ENCODE measurements at regions not wholly inside any gene's neighbourhood (a gene's known extent, or its start where the extent isn't known, plus 50 kb on each side); places are given as distances from the start of the nearest gene placed in this dataset.

GRCh38 chr3:56899078-56899477 is 97.3 kb upstream of the ARHGEF3 start:
- no peak overlapping the region for H3K4me3 ChIP-seq (ENCODE audit: low read depth, low read length)
- TF ChIP-seq CTCF (IDR thresholded peaks at IDR 0.05; ENCODE audit: borderline replicate concordance, insufficient read depth, low read depth, low read length), result no peak

GRCh38 chr3:56896357-56896756 is 94.6 kb upstream of the ARHGEF3 start:
- H3K4me3 ChIP-seq (ENCODE audit: low read depth, low read length), result no peak overlapping the region
- no peak for TF ChIP-seq CTCF (IDR thresholded peaks at IDR 0.05; ENCODE audit: borderline replicate concordance, insufficient read depth, low read depth, low read length)

- TF ChIP-seq CTCF (IDR thresholded peaks at IDR 0.05; ENCODE audit: borderline replicate concordance, insufficient read depth, low read depth, low read length), result no peak
- H3K4me3 ChIP-seq (ENCODE audit: low read depth, low read length), result no peak overlapping the region
Measured at GRCh38 chr3:56894881-56895431, 93.2 kb upstream of the ARHGEF3 start.

GRCh38 chr3:56890448-56891091 is 88.8 kb upstream of the ARHGEF3 start:
- no peak overlapping the region for H3K4me3 ChIP-seq (ENCODE audit: low read depth, low read length)
- TF ChIP-seq CTCF (IDR thresholded peaks at IDR 0.05; ENCODE audit: borderline replicate concordance, insufficient read depth, low read depth, low read length), result no peak

GRCh38 chr3:56889131-56889530 is 87.4 kb upstream of the ARHGEF3 start:
- TF ChIP-seq CTCF (IDR thresholded peaks at IDR 0.05; ENCODE audit: borderline replicate concordance, insufficient read depth, low read depth, low read length), result no peak
- H3K4me3 ChIP-seq (ENCODE audit: low read depth, low read length), result no peak overlapping the region

- no peak overlapping the region for H3K4me3 ChIP-seq (ENCODE audit: low read depth, low read length)
- TF ChIP-seq CTCF (IDR thresholded peaks at IDR 0.05; ENCODE audit: borderline replicate concordance, insufficient read depth, low read depth, low read length), result no peak
Measured at GRCh38 chr3:56887402-56888025, 85.8 kb upstream of the ARHGEF3 start.

- no peak for TF ChIP-seq CTCF (IDR thresholded peaks at IDR 0.05; ENCODE audit: borderline replicate concordance, insufficient read depth, low read depth, low read length)
- H3K4me3 ChIP-seq (ENCODE audit: low read depth, low read length), result no peak overlapping the region
Measured at GRCh38 chr3:56886314-56886713, 84.6 kb upstream of the ARHGEF3 start.
